ENCODE measurements at regions not wholly inside any gene's neighbourhood (a gene's known extent, or its start where the extent isn't known, plus 50 kb on each side); places are given as distances from the start of the nearest gene placed in this dataset.

DNA sequence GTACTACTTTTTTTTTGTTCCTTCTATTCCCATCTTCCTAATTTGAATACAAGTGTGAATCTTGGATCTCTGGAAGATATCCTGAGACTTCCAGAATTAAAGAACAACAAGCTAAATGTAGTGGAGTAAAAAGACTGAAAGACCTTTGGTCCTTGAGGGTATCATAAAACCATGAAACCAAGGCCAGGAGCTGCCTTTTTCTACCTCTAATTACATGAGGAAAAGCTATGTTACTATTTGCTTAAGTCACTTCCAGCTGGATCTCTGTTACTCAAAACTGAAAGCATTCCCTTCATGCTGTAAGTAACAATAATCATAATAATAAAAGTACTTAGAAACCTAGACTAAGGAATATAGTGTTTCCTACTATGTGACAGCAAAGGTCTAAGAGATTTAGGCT lies 649.6 kb downstream of the KCTD16 start:
- no peak overlapping the region for H3K4me3 ChIP-seq (ENCODE audit: control insufficient read depth, low read depth, low read length)
- TF ChIP-seq, protein P1, sequence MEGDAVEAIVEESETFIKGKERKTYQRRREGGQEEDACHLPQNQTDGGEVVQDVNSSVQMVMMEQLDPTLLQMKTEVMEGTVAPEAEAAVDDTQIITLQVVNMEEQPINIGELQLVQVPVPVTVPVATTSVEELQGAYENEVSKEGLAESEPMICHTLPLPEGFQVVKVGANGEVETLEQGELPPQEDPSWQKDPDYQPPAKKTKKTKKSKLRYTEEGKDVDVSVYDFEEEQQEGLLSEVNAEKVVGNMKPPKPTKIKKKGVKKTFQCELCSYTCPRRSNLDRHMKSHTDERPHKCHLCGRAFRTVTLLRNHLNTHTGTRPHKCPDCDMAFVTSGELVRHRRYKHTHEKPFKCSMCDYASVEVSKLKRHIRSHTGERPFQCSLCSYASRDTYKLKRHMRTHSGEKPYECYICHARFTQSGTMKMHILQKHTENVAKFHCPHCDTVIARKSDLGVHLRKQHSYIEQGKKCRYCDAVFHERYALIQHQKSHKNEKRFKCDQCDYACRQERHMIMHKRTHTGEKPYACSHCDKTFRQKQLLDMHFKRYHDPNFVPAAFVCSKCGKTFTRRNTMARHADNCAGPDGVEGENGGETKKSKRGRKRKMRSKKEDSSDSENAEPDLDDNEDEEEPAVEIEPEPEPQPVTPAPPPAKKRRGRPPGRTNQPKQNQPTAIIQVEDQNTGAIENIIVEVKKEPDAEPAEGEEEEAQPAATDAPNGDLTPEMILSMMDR (IDR thresholded peaks at IDR 0.05; ENCODE audit: control insufficient read depth, insufficient read depth, low read depth, low read length, missing control alignments) = no peak
- no peak for DNase-seq (ENCODE audit: low read depth)

DNA sequence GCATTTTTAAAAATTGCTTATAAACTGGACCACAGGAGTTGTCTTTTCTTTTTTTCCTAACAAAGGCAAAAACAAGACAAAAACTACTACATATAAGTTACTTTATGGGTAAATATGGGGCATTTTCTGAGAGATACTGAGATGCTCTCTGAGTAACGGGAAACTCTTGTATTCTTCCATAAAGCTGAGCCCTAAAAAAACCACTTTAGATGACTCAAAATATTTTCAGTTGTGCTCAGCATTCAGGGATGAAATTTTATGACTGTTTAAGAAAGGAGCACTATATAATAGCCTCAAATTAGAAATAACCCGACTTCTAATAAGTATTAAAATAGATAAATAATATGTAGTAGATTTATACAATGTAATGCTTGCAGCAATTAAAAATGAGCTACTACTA lies 644.5 kb downstream of the KCTD16 start:
- TF ChIP-seq, protein P1 (IDR thresholded peaks at IDR 0.05; ENCODE audit: control insufficient read depth, insufficient read depth, low read depth, low read length, missing control alignments) = no peak
- DNase-seq (ENCODE audit: low read depth) = no peak

DNA sequence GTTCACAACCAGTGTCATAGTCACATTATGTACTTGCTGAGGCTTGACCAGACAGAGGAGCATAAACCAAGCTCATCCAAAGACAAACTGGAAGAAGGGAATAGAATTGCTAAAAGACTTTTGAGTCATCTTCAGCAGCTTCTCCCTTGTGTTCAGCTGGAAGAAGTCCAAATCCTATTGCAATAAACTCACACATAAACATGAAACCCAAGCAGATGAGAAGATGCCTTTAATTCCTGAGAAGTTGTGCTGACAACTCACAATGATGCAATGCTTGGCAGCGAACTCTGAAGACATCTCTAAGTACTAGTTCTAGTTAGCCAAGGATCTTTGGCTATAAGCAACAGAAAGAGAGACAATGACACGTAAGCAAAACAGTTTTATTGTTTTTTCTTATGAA lies 642.1 kb downstream of the KCTD16 start:
- DNase-seq (ENCODE audit: low read depth) = peak; percentile 78
- TF ChIP-seq, protein P1 (IDR thresholded peaks at IDR 0.05; ENCODE audit: control insufficient read depth, insufficient read depth, low read depth, low read length, missing control alignments) = no peak
- H3K4me3 ChIP-seq (ENCODE audit: control insufficient read depth, low read depth, low read length) = no peak overlapping the region

More for the DNA sequence above, 644.5 kb downstream of the KCTD16 start:
- no peak overlapping the region for H3K4me3 ChIP-seq (ENCODE audit: control insufficient read depth, low read depth, low read length)

DNA sequence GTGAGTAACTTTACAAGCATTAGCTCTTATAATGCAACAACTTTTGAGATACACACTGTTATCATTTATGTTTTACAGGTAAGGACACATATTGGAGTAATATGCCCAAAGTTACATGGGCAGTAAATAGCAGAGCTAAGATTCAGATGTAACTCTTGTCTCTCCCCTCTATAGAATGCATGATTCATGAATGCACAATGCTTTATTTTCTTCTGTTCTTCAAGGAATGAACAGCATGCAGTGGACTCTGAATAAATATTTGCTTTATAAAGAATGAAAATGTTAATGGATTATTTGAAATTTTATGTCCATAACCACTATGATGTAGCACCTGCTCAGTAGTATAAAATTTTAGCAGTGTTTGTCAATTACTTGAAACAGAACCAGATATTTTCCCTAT lies 629.5 kb downstream of the KCTD16 start:
- no peak overlapping the region for H3K4me3 ChIP-seq (ENCODE audit: control insufficient read depth, low read depth, low read length)
- DNase-seq (ENCODE audit: low read depth) = no peak
- TF ChIP-seq, protein P1 (IDR thresholded peaks at IDR 0.05; ENCODE audit: control insufficient read depth, insufficient read depth, low read depth, low read length, missing control alignments) = no peak

DNA sequence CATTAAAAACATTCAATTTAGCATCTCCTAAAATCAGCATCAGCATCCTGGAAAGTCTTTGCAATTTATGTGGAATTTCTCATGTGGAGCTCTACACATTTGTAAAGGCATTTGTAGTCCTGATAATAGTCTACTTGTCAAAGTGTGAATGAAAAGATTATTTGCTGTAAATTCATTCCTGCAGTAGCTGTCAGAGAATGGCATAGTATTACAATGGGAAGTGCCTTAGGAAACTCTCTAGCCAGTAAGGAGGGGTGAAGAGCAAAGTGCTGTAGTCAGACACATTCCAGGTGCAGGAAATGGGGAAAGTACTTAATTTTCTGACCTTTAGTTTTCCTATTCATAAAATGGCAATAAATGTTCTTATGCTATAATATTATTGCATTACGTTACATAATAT lies 627.9 kb downstream of the KCTD16 start:
- DNase-seq (ENCODE audit: low read depth) = no peak
- TF ChIP-seq, protein P1 (IDR thresholded peaks at IDR 0.05; ENCODE audit: control insufficient read depth, insufficient read depth, low read depth, low read length, missing control alignments) = no peak

DNA sequence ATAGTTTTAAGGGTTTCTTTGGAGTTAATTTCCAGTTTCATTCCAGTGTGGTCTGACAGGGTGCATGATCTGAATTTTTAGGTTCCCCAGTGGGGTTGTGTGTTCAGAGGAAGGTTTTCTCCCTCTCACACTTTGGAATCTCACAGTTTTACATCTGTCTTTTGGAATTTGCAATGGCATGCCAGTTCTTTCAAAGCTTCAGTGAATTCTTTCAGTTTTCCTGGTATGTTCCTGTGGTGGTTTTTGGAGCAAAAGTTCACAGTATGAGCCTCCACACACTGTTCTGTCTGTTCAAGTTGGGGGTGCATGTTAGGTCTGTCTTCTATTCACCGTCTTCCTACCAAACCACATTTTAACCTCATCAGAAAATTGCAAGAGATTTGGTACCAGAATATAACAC lies 624.2 kb downstream of the KCTD16 start:
- TF ChIP-seq, protein P1 (IDR thresholded peaks at IDR 0.05; ENCODE audit: control insufficient read depth, insufficient read depth, low read depth, low read length, missing control alignments) = no peak
- DNase-seq (ENCODE audit: low read depth) = no peak

More for the DNA sequence above, 627.9 kb downstream of the KCTD16 start:
- H3K4me3 ChIP-seq (ENCODE audit: control insufficient read depth, low read depth, low read length) = no peak overlapping the region

DNA sequence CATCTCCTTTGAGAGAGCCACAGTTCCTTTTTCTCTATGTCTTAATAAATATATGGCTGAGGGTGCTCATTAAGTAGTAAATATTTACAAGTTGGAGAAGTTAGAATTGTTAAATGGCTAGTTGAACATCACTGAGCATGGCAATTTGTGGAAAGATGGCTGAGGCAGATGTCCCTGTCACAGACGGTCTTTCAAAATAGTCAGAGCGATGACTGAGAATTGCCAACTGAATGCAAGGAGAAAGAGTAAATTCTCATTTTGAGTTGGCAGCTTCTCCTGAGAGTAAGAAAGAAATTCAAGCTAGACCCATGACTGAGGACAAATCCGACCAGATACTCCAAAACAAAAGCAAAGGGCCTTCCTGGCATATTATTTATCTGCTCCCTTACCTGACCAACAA lies 617.9 kb downstream of the KCTD16 start:
- no peak for DNase-seq (ENCODE audit: low read depth)
- TF ChIP-seq, protein P1 (IDR thresholded peaks at IDR 0.05; ENCODE audit: control insufficient read depth, insufficient read depth, low read depth, low read length, missing control alignments) = no peak
- no peak overlapping the region for H3K4me3 ChIP-seq (ENCODE audit: control insufficient read depth, low read depth, low read length)

More for the DNA sequence above, 624.2 kb downstream of the KCTD16 start:
- no peak overlapping the region for H3K4me3 ChIP-seq (ENCODE audit: control insufficient read depth, low read depth, low read length)

Data from AG09309 (cell line).